KOPT-K1 (cell line): ENCODE measurements at regions not wholly inside any gene's neighbourhood (a gene's known extent, or its start where the extent isn't known, plus 50 kb on each side); places are given as distances from the start of the nearest gene placed in this dataset.
"Not testable (repeated sequence)": the region's sequence is repeated elsewhere in the genome, so short reads cannot be mapped to it uniquely, and the experiment has no call there.

Experiments used
- H3K27ac ChIP-seq: fragments of 200-600 bp; sonication (generic); 2 replicates; pipeline ENCODE4 v1.5.1; 2016; ENCODE audit warnings: antibody characterized with exemption, mild to moderate bottlenecking, low read depth, low read length; ENCODE audit not compliant: poor library complexity, severe bottlenecking
- H3K36me3 ChIP-seq: fragments of 200-600 bp; sonication (generic); 2 replicates; pipeline ENCODE4 v1.5.1; 2017; ENCODE audit warnings: antibody characterized with exemption, mild to moderate bottlenecking, low read length, moderate library complexity; ENCODE audit not compliant: insufficient read depth
- H3K9me3 ChIP-seq: fragments of 200-600 bp; sonication (generic); 2 replicates; pipeline ENCODE4 v1.5.1; 2017; ENCODE audit warnings: antibody characterized with exemption, low read length, mild to moderate bottlenecking; ENCODE audit not compliant: insufficient read depth, poor library complexity, severe bottlenecking

GRCh38 chr11:81340225-81340624 is 1393.4 kb downstream of the FAM181B start:
- Histone ChIP-seq H3K36me3 (no peaks in the 10 kb centered on the region), H3K9me3 (no peaks in the 10 kb centered on the region), H3K27ac (no peak overlapping the region)

GRCh38 chr11:81339521-81339920 is 1394.1 kb downstream of the FAM181B start:
- H3K9me3 ChIP-seq: no peaks in the 10 kb centered on the region
- no peaks in the 10 kb centered on the region for H3K36me3 ChIP-seq

GRCh38 chr11:81337756-81338155 is 1395.9 kb downstream of the FAM181B start:
- Histone ChIP-seq H3K9me3 (no peaks in the 10 kb centered on the region), H3K27ac (no peak overlapping the region), H3K36me3 (no peaks in the 10 kb centered on the region)

More at GRCh38 chr11:81339521-81339920, 1394.1 kb downstream of the FAM181B start:
- no peak overlapping the region for H3K27ac ChIP-seq

GRCh38 chr11:81332276-81332675 is 1401.4 kb downstream of the FAM181B start:
- Histone ChIP-seq H3K27ac (no peak overlapping the region), H3K36me3 (no peaks in the 10 kb centered on the region), H3K9me3 (no peaks in the 10 kb centered on the region)

GRCh38 chr11:81331611-81332235 is 1401.9 kb downstream of the FAM181B start:
- Histone ChIP-seq H3K9me3 (no peaks in the 10 kb centered on the region), H3K27ac (no peak overlapping the region), H3K36me3 (no peaks in the 10 kb centered on the region)

- Histone ChIP-seq H3K36me3 (no peaks in the 10 kb centered on the region), H3K9me3 (no peaks in the 10 kb centered on the region), H3K27ac (no peak overlapping the region)
Measured at GRCh38 chr11:81331088-81331487, 1402.6 kb downstream of the FAM181B start.

- H3K36me3 ChIP-seq: no peaks in the 10 kb centered on the region
- H3K9me3 ChIP-seq: no peaks in the 10 kb centered on the region
Measured at GRCh38 chr11:81303038-81303664, 1430.5 kb downstream of the FAM181B start.

GRCh38 chr11:81301166-81301830 is 1432.4 kb downstream of the FAM181B start:
- Histone ChIP-seq H3K27ac (no peak overlapping the region), H3K36me3 (no peaks in the 10 kb centered on the region), H3K9me3 (no peaks in the 10 kb centered on the region)

More at GRCh38 chr11:81303038-81303664, 1430.5 kb downstream of the FAM181B start:
- H3K27ac ChIP-seq: no peak overlapping the region

GRCh38 chr11:81286959-81287358 is 1446.7 kb downstream of the FAM181B start:
- H3K36me3 ChIP-seq: no peaks in the 10 kb centered on the region
- H3K27ac ChIP-seq: no peak overlapping the region
- no peaks in the 10 kb centered on the region for H3K9me3 ChIP-seq

- Histone ChIP-seq H3K27ac (no peak overlapping the region), H3K36me3 (no peaks in the 10 kb centered on the region)
Measured at GRCh38 chr11:81286550-81286949, 1447.1 kb downstream of the FAM181B start.

GRCh38 chr11:81280228-81280627 is 1453.4 kb downstream of the FAM181B start:
- not testable (repeated sequence) for H3K9me3 ChIP-seq, H3K27ac ChIP-seq, H3K36me3 ChIP-seq

More at GRCh38 chr11:81286550-81286949, 1447.1 kb downstream of the FAM181B start:
- no peaks in the 10 kb centered on the region for H3K9me3 ChIP-seq

GRCh38 chr11:81278991-81279390 is 1454.7 kb downstream of the FAM181B start:
- Histone ChIP-seq H3K9me3 (no peaks in the 10 kb centered on the region), H3K27ac (no peak overlapping the region)

GRCh38 chr11:81270686-81271085 is 1463.0 kb downstream of the FAM181B start:
- H3K36me3 ChIP-seq: no peaks in the 10 kb centered on the region
- H3K27ac ChIP-seq: no peak overlapping the region
- no peaks in the 10 kb centered on the region for H3K9me3 ChIP-seq

More at GRCh38 chr11:81278991-81279390, 1454.7 kb downstream of the FAM181B start:
- H3K36me3 ChIP-seq: no peaks in the 10 kb centered on the region

- H3K27ac ChIP-seq: no peak overlapping the region
- no peaks in the 10 kb centered on the region for H3K9me3 ChIP-seq
- no peaks in the 10 kb centered on the region for H3K36me3 ChIP-seq
Measured at GRCh38 chr11:81267246-81267645, 1466.4 kb downstream of the FAM181B start.

GRCh38 chr11:81259471-81259870 is 1474.2 kb downstream of the FAM181B start:
- Histone ChIP-seq H3K27ac (no peak overlapping the region), H3K9me3 (no peaks in the 10 kb centered on the region), H3K36me3 (no peaks in the 10 kb centered on the region)
